Left ventricle myocardium inferior (tissue), 1 donor: ENCODE measurements at regions not wholly inside any gene's neighbourhood (a gene's known extent, or its start where the extent isn't known, plus 50 kb on each side); places are given as distances from the start of the nearest gene placed in this dataset.
A peak's percentile ranks its signal among the peaks of the same experiment; 100 is the strongest.

Experiments used
- DNase-seq: peaks from one replicate; pipeline ENCODE4 v3.0.0-alpha.2; 2020
- H3K27ac ChIP-seq: fragments of 200-600 bp; replicated peaks from 2 replicates; pipeline ENCODE4 v1.8.0; 2021
- H3K27me3 ChIP-seq: fragments of 200-600 bp; 2 replicates; pipeline ENCODE4 v1.8.0; 2021; ENCODE audit warnings: low read depth
- H3K36me3 ChIP-seq: fragments of 200-600 bp; 2 replicates; pipeline ENCODE4 v1.8.0; 2021
- H3K4me1 ChIP-seq: fragments of 200-600 bp; 2 replicates; pipeline ENCODE4 v1.8.0; 2021
- H3K4me3 ChIP-seq: fragments of 200-600 bp; 2 replicates; pipeline ENCODE4 v1.8.0; 2021; ENCODE audit warnings: mild to moderate bottlenecking, moderate library complexity
- H3K9me3 ChIP-seq: fragments of 200-600 bp; replicated peaks from 2 replicates; pipeline ENCODE4 v1.8.0; 2021
- intact Hi-C: fragments of 100-400 bp; cut with micrococcal nuclease; formaldehyde crosslinking; loops from one replicate; pipeline ENCODE4 v1.11.0; 2022
- TF ChIP-seq, protein P1 (sequence below): fragments of 200-600 bp; IDR thresholded peaks from 2 replicates; pipeline ENCODE4 v1.8.0; 2021; ENCODE audit warnings: antibody characterized with exemption, mild to moderate bottlenecking, borderline replicate concordance
- donor health status: DM: no; HTN: yes; CAD: no; lungs with severe emphysema.

DNA sequence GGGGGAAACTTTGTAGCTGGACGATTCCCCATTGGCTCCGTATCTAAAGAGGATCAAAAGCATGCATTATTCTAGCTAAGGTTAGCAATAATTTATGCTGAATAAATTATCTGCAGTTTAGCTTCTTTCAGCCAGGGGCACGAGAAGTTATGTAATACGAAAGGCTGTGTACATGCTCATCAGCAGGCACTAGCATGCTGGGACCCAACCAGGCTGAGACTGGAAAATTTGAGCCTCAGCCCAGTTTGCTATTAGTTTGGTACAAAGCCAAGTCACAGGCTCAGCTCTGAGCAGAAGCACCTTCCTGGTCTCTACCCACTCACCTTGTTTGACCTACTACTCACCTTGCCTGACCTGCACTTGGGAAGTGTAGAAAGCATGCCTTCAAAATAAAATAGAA lies 328.1 kb upstream of the ARID1B start:
- no peak for DNase-seq
- intact Hi-C loops: no loop called here
- no peak overlapping the region for H3K4me3 ChIP-seq
- no peaks in the 10 kb centered on the region for H3K27me3 ChIP-seq
- TF ChIP-seq, protein P1, sequence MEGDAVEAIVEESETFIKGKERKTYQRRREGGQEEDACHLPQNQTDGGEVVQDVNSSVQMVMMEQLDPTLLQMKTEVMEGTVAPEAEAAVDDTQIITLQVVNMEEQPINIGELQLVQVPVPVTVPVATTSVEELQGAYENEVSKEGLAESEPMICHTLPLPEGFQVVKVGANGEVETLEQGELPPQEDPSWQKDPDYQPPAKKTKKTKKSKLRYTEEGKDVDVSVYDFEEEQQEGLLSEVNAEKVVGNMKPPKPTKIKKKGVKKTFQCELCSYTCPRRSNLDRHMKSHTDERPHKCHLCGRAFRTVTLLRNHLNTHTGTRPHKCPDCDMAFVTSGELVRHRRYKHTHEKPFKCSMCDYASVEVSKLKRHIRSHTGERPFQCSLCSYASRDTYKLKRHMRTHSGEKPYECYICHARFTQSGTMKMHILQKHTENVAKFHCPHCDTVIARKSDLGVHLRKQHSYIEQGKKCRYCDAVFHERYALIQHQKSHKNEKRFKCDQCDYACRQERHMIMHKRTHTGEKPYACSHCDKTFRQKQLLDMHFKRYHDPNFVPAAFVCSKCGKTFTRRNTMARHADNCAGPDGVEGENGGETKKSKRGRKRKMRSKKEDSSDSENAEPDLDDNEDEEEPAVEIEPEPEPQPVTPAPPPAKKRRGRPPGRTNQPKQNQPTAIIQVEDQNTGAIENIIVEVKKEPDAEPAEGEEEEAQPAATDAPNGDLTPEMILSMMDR: peak; percentile 20
- H3K27ac ChIP-seq: no peak overlapping the region
- peaks cover 8% of the 10 kb centered on the region for H3K9me3 ChIP-seq
- no peaks in the 10 kb centered on the region for H3K36me3 ChIP-seq
- peaks cover 8% of the 10 kb centered on the region for H3K4me1 ChIP-seq

DNA sequence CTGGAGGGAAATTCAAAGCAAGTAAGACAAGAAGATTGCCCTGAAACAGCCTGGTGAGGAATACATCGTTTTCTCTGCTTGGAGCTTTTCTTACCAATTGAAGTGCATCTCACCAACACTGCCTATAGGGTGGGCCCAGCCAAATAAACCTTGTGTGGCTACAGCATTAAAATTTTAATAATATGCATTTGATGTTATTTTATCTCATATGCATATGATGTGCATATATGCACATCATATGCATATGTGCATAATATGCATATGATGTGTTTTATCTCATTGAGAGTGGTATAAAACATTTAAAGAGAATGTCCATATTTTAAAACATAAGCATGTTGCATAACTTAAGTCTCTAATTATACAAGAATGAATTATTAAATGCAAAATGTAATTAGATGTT lies 328.6 kb upstream of the ARID1B start:
- Histone ChIP-seq H3K27ac (no peak overlapping the region), H3K4me3 (no peak overlapping the region), H3K4me1 (peaks cover 8% of the 10 kb centered on the region), H3K27me3 (no peaks in the 10 kb centered on the region), H3K9me3 (peaks cover 8% of the 10 kb centered on the region), H3K36me3 (no peaks in the 10 kb centered on the region)
- DNase-seq: no peak
- TF ChIP-seq, protein P1: no peak
- intact Hi-C loops: no loop called here

DNA sequence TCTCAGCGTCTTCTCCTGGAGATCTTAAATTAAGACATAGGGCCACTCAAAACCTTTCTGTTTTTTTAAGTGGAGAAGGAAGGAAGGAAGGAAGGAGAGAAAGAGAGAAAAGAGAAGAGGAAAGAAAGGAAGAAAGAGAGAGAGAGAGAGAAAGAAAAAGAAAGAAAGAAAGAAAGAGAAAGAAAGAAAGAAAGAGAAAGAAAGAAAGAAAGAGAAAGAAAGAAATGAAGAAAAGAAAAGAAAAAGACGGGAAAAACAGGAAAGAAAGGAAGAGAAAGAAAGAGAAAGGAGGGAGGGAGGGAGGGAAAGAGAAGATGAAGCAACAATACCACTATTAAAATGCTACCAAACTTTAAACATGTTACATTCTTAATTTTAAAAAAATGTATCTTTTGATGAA lies 336.5 kb upstream of the ARID1B start:
- no peak overlapping the region for H3K27ac ChIP-seq
- H3K9me3 ChIP-seq: peaks cover 7% of the 10 kb centered on the region
- DNase-seq: no peak
- no peaks in the 10 kb centered on the region for H3K36me3 ChIP-seq
- H3K4me1 ChIP-seq: no peaks in the 10 kb centered on the region
- TF ChIP-seq, protein P1: no peak
- intact Hi-C loops: no loop called here
- no peaks in the 10 kb centered on the region for H3K27me3 ChIP-seq
- H3K4me3 ChIP-seq: no peak overlapping the region

DNA sequence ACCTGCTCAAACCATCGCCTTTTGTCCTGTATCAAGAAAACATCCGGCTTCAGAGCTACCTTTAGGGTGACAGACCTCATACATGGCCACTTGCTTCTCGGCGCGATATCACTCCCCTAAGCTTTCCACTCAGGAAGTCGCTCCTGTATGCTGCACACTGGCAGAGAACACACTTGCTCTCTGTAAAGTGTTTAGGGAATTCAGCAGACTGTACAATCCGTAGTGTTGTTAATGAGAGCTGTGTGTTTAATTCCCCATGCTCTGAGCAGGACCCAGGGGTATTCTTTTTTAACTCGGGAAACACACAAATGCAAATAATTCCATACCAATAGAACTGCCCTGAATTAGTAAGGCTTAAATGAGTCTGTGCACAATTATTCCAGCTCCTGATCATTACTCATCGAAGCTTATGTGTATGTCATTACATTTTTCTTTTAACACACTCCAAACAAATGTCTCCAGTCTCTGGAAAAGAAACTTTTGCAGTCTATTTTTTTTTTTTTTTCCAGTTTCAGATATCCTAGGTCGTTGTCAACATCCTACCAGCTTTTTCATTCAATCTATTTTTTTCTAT lies 338.7 kb upstream of the ARID1B start:
- no peaks in the 10 kb centered on the region for H3K4me1 ChIP-seq
- no peak overlapping the region for H3K27ac ChIP-seq
- TF ChIP-seq, protein P1: no peak
- DNase-seq: no peak
- no peaks in the 10 kb centered on the region for H3K27me3 ChIP-seq
- H3K9me3 ChIP-seq: peaks cover 13% of the 10 kb centered on the region
- intact Hi-C loops: no loop called here
- no peak overlapping the region for H3K4me3 ChIP-seq
- no peaks in the 10 kb centered on the region for H3K36me3 ChIP-seq

DNA sequence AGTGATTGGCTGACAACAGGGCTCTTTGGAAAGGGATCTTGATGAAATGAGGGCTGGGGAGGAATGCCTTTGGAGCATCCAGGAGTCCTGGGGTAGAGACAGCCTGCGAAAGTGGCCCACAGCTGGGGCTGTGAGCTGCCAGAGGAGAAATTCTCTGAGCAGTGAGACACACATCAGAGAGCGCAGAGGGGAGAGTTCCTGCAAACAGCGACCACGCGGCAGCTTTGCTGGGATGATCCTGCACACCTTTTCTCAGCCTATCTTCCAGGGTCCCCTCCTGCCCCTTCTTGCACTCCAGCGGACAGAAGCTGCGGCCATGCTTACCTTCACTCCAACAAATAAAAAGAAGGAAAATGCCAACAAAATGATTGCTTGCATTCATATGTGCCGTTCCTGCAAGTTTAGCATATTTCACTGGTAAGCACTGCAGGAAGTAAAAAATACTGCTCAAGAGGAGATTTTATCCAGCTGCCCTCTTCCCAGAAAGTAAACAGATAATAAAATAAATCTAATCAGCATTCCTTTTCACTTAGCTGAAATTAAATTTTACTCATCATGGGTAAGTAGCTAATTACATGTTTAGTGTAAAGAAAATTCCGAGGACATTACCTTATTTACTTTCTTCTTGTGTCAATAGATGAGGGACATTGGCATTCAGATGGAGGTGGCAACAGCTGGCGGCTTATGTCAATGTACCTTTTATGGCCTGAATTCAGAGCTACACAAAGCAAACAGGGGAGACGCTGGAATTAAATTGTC lies 339.9 kb upstream of the ARID1B start:
- DNase-seq: no peak
- no peak overlapping the region for H3K4me3 ChIP-seq
- intact Hi-C loops: no loop called here
- no peaks in the 10 kb centered on the region for H3K27me3 ChIP-seq
- peaks cover 13% of the 10 kb centered on the region for H3K9me3 ChIP-seq
- TF ChIP-seq, protein P1: no peak
- no peaks in the 10 kb centered on the region for H3K36me3 ChIP-seq
- no peaks in the 10 kb centered on the region for H3K4me1 ChIP-seq
- no peak overlapping the region for H3K27ac ChIP-seq
